SKM-1 (cell line): ENCODE measurements at regions not wholly inside any gene's neighbourhood (a gene's known extent, or its start where the extent isn't known, plus 50 kb on each side); places are given as distances from the start of the nearest gene placed in this dataset.

ENCODE experiments used
- DNase-seq: peaks from one replicate; lab custom pipeline; 2025; ENCODE audit not compliant: unreplicated experiment; lab: John Stamatoyannopoulos, UW

DNA sequence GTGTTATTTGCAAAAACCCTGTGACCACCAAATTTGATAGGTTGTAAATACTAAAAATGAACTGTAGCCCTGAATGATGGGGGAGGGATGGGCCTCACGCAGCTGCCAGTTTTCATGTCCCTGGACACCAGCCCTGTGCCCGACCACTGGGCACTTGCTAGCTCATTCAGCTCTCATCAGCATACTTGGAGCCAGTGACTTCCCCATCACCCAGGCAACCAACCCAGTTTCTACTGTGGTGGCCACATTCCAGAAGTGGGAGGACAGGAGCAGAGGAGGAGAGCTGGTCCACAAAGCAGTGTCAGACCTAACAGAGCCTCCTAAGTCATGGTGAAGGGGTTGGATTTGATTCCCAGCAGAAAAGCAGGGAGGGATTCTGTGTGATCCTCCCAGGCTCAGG is 128.2 kb downstream of the CPEB2 start:
- DNase-seq = no peak

DNA sequence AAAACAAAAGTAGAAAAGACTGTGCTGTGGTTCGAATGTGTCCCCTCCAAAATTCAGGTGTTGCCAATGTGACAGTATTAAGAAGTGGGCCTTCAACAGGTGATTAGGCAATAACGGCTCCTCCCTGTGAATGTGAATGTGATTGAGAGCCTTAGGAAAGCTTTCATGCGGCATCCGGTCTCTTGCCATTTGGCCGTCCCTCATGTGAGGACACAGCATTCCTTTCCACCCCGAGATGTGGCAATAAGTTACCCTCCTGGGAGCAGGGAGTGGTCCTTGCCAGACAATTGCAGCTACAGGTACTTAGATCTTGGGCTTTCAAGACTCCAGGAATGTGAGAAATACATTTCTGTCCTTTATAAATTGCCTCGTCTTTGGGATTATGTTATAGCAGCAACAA is 129.3 kb downstream of the CPEB2 start:
- no peak for DNase-seq

DNA sequence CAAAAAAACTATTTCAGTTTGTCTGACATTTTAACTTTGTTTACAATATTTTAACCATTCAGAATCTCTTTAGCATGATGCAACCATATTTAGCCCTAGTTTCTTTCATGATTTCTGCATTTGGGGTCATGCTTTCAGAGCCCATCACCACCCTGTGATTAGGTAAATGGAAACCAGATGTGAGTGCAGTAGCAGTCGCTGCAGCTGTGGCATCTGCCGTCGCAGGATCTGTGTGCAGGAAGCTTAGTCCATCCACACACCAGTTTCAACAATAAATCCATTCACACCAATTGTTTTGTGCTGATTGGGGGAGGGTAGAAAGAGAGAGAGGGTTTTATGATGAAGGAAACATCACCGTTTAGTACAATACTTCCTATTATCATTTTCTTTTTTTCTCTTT is 130.5 kb downstream of the CPEB2 start:
- no peak for DNase-seq

DNA sequence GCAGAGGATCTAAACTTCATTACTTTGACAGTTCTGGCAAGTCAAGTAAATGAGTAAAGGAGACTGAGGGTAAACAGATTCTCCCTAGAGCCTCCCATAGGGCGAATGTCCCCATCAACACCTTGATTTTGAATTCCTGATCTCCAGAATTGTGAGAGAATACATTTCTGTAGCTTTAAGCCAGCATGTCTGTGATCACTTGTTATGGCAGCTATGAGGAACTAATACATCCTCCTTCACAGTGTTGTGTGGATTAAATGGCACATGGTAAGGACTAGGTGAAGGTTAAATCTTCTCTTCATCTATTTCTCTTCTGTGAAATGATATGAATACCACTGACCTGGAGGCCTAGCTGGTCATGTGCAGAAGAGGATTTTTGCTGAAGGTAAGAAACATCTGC is 137.3 kb downstream of the CPEB2 start:
- no peak for DNase-seq

DNA sequence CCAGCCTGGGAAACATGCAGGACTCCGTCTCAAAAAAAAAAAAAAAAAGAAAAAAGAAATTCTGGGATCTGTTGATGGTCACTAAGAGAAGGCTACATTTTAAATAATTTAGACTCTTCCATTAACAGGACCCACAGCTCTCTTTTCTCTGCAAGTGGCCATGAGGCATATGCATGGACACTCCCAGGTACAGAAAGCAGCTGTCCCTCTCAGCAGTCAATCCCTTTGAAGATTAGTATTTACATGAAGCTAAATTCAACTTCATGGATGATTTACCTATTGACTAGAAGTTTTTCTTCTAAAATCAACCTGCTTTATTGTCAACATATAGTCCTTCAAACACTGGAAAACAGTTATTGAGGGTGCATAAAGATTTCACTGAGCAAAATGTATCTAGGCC is 139.9 kb downstream of the CPEB2 start:
- no peak for DNase-seq

DNA sequence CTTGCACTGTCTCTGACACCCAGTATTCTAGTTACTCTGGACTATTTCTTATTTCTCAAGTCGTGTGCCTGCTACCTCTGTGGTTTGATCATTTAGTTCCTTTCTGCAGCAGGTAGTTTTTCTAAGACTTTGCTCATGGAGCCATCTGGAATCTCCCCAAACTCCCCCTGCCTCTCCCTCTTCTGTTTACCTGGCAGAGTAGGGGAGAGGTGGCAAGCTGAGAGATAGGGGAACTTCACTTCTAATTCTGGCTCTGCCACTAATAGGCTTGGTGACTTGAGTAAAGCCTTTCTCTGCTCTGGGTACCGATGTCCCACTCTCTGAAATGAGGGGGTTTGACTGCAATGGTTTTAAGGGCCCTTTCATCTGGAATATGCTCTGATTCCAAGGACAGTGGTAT is 141.3 kb downstream of the CPEB2 start:
- DNase-seq = no peak

DNA sequence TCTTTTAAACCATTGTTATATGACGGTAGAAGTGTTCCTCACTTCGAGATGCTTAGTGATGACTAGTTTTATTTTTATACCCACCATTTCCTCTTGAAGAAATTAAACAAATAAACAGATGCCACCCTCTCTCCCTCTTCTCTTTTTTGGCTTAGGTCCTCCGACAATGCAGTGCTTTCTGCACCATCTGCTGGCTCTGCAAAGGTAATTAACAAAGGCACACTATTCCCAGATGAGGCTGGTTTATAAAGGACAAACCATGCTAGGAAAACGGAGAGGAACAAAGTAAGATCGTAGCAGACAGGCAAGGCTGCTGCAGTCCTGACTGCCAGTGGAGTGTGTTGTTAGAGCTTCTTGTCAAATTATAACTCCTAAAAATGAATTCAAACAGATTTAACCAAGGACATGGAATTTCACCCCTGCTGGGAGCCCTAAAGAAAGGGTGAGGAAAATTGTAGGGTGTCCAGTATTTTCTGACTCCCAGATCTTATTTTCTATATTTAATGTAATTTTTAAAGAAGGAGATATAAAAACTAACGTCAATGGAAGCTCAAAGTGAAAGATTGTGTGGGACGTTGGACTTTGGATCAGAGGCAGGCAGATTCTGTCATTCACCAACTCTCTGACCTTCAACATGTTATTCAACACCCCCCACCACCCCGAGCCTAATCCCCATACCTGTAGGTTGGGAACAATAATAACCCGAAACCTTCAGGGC is 142.1 kb downstream of the CPEB2 start:
- DNase-seq = no peak

DNA sequence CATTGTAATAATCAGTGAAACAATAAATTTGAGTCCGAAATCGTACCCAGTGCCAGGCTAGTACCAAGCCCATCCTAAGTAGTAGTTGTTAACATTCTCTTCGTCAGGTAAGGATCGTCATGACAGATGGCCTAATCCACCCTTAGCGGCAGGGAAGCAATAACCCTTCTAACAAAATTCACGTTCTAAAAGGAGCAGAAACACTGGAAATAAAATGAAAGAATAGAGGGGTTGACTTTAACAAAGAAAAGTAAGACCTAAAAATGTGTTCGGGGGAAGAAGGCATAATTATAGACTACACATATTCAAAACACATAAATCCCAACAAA is 142.7 kb downstream of the CPEB2 start:
- no peak for DNase-seq

DNA sequence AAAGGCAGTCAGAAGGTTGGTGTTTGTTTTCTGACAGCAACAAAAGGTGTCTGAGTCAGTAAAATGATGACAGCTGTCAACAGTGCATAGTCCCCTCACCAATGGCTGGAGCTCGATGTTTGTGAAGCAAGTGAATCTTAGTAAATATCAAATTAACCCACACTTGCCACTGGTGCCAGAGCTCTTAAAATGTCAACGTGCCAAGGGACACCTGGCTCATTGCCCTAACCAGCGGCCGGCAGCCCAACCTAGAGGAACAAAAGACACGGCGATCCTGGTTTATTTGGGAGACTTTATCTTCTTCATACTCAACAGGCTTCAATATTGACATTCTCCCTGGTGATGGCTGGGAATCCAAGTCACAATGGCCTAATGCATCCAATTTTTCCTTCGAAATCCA is 143.4 kb downstream of the CPEB2 start:
- DNase-seq = no peak

DNA sequence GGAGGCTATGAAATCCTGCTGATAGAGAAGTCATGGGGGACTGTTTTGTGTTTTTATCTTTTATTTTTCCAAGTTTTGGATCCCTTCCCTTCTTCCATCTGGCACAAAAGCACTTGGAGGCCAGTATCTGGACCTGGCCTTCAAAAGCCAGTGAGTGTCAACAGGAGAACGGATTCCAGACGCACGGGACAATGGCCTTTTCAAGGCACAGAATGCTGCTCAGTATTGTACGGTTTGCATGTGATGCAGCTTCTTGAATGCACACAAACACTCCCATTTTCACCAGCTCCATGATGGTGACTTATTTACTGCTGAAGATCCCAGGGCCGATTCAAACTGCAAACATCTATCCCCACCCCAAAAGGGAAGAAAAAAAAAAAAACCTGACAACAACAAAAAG is 145.4 kb downstream of the CPEB2 start:
- DNase-seq = no peak

DNA sequence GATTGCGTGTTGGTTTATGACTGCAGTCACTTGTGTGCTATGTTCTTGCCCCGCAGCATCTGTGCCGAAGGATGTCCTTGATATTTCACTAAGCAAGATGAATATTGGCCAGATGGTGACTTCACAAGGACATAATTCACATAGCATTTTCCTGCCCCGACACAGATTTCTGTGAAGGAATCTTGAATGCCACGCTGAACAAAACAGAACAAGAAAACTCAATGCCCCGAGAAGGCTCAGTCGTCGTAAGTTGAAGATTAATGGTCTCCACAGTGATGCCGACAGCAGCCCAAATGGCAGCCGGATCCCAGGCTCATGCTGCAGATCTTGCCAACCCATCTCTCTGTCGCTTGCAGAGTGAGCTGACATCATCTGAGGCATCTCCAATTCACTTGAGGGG is 145.9 kb downstream of the CPEB2 start:
- no peak for DNase-seq

DNA sequence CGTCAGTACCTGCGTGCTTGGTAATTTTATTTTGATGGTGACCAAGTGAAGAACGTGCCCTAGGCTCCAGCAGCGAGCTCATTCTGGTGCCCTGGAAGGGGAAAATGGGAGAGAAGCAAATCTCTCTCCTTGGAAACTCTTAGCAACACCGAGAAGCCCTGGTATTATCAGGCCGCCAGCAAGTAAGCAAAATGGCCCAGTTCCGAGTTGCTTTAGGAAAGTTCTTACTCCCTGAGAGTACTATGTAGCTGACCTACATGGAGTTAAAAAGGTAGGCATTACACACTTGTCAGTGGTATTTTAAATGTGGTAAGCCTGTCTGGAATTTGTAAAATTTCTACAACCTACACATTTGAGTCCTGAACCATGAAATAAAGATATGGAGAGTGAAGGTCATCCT is 146.4 kb downstream of the CPEB2 start:
- no peak for DNase-seq

DNA sequence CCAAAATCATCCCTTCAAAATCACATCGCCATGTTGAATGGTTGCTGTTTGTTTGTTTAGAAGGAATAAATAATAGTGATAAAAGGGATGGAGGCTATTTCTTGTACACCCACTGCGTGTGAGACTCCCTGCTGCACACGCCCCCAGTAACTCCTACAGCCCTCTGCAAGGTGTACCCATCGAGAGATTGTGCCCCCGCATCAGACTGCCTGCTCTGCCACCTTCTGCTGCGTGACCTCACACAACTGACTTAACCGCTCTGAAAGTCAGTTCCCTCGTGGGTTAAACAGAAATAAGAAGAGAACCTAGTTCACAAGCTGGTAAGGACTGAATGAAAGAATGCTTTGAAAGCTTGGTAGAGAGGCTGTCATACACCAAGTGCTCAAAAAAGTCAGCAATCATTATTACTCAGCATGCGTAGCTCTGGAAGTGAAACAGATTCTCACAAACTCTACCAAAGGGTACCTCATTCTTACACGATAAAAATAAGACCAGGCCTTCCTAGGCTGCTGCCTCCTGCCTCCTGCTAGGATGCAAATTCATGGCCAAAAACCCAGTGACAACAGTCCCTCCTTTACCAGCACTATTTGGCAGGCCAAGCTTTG is 147.1 kb downstream of the CPEB2 start:
- no peak for DNase-seq

DNA sequence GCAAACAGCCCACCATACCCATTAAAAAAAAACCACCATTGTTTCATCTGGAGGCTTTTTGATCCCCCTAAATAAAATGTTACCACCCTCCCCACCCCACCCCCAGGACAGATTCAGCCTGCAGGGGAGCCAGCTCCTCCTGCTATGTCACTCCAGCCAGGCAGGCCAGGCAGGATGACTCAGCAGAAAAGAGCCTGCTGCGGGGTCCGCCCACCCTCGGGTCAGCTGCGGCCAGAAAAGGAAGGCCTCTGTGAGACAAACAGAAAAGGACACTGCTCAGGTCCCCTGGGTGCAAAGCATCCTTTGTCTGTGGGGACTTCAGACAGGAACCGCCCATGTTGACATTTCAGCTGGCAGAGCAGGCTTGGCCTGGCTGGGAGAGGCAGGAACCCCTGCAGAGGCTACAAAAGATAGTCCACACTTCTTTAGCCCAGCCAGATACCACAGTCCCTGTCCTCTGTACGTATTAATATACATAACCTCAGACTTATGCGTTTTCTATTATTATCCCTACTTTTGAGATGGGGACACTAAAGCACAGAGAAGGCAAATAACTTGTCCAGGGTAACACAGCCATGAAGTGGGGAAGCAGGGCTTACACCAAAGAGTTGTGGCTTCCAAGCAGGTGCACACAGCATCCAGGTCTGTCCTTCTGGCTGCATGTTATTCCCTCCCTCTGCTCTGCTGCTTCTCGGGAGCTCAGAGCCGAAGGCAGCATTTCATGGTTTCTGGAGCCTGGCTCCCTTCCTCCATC is 147.7 kb downstream of the CPEB2 start:
- no peak for DNase-seq

DNA sequence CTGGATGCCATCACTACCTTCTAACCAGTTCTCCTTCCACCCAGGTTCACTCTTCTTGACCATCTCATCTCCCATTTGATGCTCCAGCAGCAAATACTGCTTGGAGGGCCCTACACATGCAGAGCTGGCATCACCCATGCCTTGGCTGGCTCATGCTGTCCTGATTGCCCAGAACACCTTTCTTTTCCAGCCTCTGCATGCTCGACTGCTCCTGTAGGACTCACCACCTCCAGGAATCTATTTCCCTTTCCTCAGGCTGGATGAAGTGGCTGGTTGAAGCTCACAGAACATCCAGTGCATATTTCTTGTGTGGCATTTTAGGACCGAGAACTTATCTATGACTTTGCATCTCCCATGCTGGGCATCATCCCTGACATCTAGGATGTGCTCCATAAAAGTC is 148.3 kb downstream of the CPEB2 start:
- no peak for DNase-seq

DNA sequence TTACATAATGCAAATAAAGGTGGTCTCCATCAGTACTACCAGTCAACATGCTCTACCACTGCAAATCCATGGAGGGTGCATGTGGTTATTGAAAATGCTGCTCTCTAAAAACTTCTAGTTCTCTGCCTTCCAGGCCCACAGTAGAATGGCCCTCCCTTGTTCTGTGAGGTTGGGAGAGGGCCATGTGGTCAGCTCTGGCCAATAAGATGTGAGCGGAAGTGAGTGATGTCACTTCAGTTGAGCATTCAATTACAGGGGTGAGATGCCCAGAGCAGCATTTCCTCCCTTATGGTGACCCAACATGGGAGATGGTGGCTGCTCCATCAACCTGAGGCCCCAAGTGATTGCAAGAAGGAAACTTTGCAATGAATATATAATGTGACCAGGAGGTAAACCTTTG is 148.8 kb downstream of the CPEB2 start:
- no peak for DNase-seq

DNA sequence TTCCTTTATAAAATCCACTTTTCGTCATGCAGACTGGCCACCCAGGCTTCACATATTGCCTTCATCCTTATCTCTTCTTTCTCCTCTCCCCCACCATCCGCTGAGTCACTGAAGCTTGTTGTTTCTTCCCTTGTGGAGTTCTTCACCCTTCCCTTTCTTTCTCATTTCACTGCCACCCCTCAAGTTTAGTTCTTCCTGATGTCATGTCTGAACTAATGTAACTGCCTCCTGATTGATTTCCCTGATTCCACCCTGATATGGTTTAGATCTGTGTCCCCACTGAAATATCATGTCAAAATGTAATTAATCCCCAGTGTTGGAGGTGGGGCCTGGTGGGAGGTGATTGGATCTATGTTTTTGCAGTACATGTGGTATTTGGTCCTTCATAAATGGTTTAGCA is 151.4 kb downstream of the CPEB2 start:
- DNase-seq = no peak

DNA sequence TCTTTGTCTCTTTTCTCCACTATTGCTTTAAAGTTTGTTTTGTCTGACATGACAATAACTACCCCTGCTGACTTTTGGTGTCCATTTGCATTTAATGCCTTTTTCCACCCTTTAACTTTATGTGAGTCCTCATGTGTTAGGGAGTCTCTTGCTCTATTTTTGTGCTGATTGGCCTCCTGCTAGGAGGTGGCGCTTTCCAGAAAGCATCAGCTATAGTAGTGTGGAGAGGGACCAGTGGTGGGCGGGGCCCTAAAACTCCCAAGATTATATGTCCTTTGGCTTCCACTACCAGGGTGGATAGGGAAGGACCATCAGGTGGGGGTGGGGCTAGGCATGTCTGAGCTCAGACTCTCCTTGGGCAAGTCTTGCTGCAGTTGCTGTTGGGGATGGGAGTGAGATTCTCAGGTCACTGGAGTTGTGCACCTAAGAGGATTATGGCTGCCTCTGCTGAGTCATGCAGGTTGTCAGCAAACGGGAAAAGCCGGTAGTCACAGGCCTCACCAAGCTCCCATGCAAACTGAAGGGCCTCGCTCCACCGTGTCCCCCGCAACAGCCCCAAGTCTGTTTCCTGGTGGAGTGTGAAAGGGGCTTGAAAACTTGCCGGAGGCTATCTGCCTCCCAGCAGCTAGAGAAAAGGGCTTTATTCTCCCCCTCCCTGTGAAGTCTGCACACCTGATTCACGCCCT is 156.3 kb downstream of the CPEB2 start:
- no peak for DNase-seq

DNA sequence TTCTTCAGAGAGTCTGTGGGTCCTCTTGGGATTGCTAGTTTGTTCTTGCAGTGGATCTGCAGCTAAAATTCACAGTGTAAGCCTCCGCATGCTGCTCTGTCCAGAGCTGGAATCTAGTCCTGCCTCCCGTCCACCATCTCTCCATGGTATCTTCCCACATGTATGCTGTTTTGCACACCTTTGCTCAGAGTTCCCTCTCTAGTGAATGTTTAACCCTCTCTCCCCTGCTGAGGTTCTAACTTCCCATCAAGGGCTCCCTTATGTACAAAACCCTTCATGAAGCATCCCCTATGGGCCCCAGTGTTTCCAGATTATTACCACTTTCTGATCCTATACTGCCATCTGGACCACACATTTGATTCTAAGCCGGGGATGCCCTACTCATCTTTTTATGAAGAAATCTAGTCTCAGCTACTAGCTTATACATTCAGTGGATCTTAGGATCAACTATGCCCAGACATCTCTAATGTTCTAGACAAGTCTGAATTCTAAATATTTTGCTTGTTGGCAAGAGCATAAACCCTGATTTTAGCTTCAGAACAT is 157.3 kb downstream of the CPEB2 start:
- no peak for DNase-seq

DNA sequence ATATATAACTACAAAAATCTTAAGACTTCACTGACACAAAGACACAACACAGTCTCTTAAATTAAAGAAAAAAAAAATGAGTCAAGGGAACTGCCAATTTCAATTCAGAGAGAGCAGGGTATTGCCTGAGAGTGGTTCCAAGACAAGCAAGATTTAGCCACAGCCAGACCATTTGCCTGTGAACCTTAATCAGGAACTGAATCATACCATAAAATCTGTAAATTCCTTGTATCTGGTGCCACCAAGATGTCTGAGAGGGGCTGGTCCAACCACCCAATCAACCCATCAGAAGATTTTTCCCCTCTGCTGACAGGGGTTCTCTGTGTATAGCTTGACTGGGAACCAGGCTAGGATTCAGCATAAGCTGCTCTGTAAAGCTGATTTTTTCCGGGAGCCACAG is 159.2 kb downstream of the CPEB2 start:
- DNase-seq = no peak

DNA sequence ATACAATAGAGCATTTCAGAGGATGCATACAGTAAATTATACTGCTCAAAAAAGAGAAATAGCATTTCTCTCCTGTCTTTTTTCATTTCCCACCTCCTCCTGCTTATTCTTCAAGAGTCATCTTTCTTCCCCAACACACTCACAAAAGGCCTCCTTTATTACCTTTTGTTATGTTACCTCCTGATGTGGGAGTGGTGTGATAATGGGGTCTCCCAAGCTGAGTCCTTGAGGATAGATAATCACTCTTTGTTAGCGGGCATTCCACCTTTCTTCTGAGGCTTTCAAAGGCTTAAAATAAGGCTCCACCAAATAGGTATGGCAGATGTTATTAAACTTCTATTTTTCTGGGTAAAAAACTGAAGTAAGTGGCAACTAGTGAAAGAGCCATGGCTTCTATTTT is 159.8 kb downstream of the CPEB2 start:
- DNase-seq = no peak
